Mucosa of descending colon (tissue), 3 donors: ENCODE measurements at regions not wholly inside any gene's neighbourhood (a gene's known extent, or its start where the extent isn't known, plus 50 kb on each side); places are given as distances from the start of the nearest gene placed in this dataset.

Source experiments
- ATAC-seq: fragments of 200-7000 bp; cut with Tn5 transposase; one replicate; pipeline ENCODE4 v1.9.1; 2020; ENCODE audit warnings: mild to moderate bottlenecking, moderate library complexity
- DNase-seq, 3 donors: peaks; one replicate each; pipeline ENCODE4 v3.0.0-alpha.2; 2020
- H3K36me3 ChIP-seq: fragments of 200-600 bp; one replicate; pipeline ENCODE4 v1.8.0; 2021; ENCODE audit warnings: low read depth, mild to moderate bottlenecking
- H3K4me1 ChIP-seq: fragments of 200-600 bp; one replicate; pipeline ENCODE4 v1.8.0; 2021; ENCODE audit warnings: low read depth, mild to moderate bottlenecking
- H3K4me3 ChIP-seq: fragments of 200-600 bp; one replicate; pipeline ENCODE4 v1.8.0; 2021; ENCODE audit warnings: mild to moderate bottlenecking
- H3K9me3 ChIP-seq: fragments of 200-600 bp; one replicate; pipeline ENCODE4 v1.8.0; 2021; ENCODE audit warnings: mild to moderate bottlenecking
- CTCF ChIP-seq: fragments of 200-600 bp; IDR thresholded peaks from one replicate; pipeline ENCODE4 v1.8.0; 2022; ENCODE audit warnings: antibody characterized with exemption, mild to moderate bottlenecking
- intact Hi-C, 2 donors: fragments of 100-400 bp; cut with DNase I in 1 of 2; cut with micrococcal nuclease in 1 of 2; formaldehyde crosslinking; loops; one replicate each; pipeline versions ENCODE4 v1.11.0 to v1.11.1; 2022; cut with DNase I, micrococcal nuclease
- donor health status: DM: no; HTN: no; CAD: no; lungs with moderate emphysema.
- donor health status: DM: no; HTN: no; CAD: no.
- donor health status: DM: no; HTN: yes; CAD: no.

- H3K4me3 ChIP-seq: no peak overlapping the region
- H3K9me3 ChIP-seq: peaks cover 6% of the 10 kb centered on the region
- H3K4me1 ChIP-seq: no peaks in the 10 kb centered on the region
- no peaks in the 10 kb centered on the region for H3K36me3 ChIP-seq
- intact Hi-C loops: no loop called here
- ATAC-seq (no peak), DNase-seq (no peak)
- TF ChIP-seq CTCF: no peak
Observed at GRCh38 chrY:15440696-15441408, 916.5 kb downstream of the NLGN4Y start.

GRCh38 chrY:15441878-15442277 lies 917.5 kb downstream of the NLGN4Y start:
- ATAC-seq (no peak), DNase-seq (no peak)
- Histone ChIP-seq H3K9me3 (peaks cover 5% of the 10 kb centered on the region), H3K4me1 (no peaks in the 10 kb centered on the region), H3K4me3 (no peak overlapping the region), H3K36me3 (no peaks in the 10 kb centered on the region)
- intact Hi-C loops: no loop called here
- no peak for TF ChIP-seq CTCF

GRCh38 chrY:15445871-15446270 lies 921.5 kb downstream of the NLGN4Y start:
- no peak for TF ChIP-seq CTCF
- Histone ChIP-seq H3K36me3 (no peaks in the 10 kb centered on the region), H3K4me1 (no peaks in the 10 kb centered on the region), H3K4me3 (no peak overlapping the region), H3K9me3 (no peaks in the 10 kb centered on the region)
- ATAC-seq: no peak
- DNase-seq: no peak
- intact Hi-C loops: no loop called here

GRCh38 chrY:15446861-15447260 lies 922.5 kb downstream of the NLGN4Y start:
- DNase-seq: no peak
- Histone ChIP-seq H3K4me1 (no peaks in the 10 kb centered on the region), H3K9me3 (no peaks in the 10 kb centered on the region), H3K36me3 (no peaks in the 10 kb centered on the region), H3K4me3 (no peak overlapping the region)
- no peak for TF ChIP-seq CTCF
- intact Hi-C loops: no loop called here
- no peak for ATAC-seq

- Histone ChIP-seq H3K4me1 (no peaks in the 10 kb centered on the region), H3K4me3 (no peak overlapping the region), H3K9me3 (no peaks in the 10 kb centered on the region), H3K36me3 (no peaks in the 10 kb centered on the region)
- ATAC-seq (no peak), DNase-seq (no peak)
- intact Hi-C loops: no loop called here
- no peak for TF ChIP-seq CTCF
Observed at GRCh38 chrY:15447959-15448358, 923.6 kb downstream of the NLGN4Y start.
